ENCODE measurements at regions not wholly inside any gene's neighbourhood (a gene's known extent, or its start where the extent isn't known, plus 50 kb on each side); places are given as distances from the start of the nearest gene placed in this dataset.

GRCh38 chr1:232386294-232386693 is 243.6 kb downstream of the SIPA1L2 start:
- H4K8ac ChIP-seq (ENCODE audit: extremely low read depth, insufficient read depth, low read length), result peak overlapping the region; percentile 16; the same call in 1 of the 2 replicates
- no peak for DNase-seq (ENCODE audit: low read depth in 1 of 2, low spot score in 2 of 2)
- H3K4me2 ChIP-seq (ENCODE audit: insufficient read depth in 1 of 2, low read depth in 2 of 2, low read length in 2 of 2), result no peak overlapping the region
- no peak overlapping the region for H3K18ac ChIP-seq (ENCODE audit: extremely low read depth, low read length)
- no peak overlapping the region for H2BK15ac ChIP-seq (ENCODE audit: low read length)
- H3K23me2 ChIP-seq (ENCODE audit: low read depth, low read length), result no peaks in the 10 kb centered on the region
- no peaks in the 10 kb centered on the region for H4K20me1 ChIP-seq (replicated peaks in 1 of 2; ENCODE audit: control insufficient read depth in 1 of 2, insufficient read depth in 2 of 2, low read length in 2 of 2)
- H3K9me3 ChIP-seq (ENCODE audit: insufficient read depth in 2 of 2, low read depth in 1 of 2, low read length in 1 of 2), result no peaks in the 10 kb centered on the region
- no peak overlapping the region for H2BK120ac ChIP-seq (replicated peaks; ENCODE audit: low read depth, low read length)
- no peaks in the 10 kb centered on the region for H3K79me2 ChIP-seq (ENCODE audit: control insufficient read depth in 1 of 2, insufficient read depth in 2 of 2, low read length in 2 of 2)
- no peak overlapping the region for H2BK20ac ChIP-seq (ENCODE audit: low read length)
- no peaks in the 10 kb centered on the region for H3K36me3 ChIP-seq (ENCODE audit: control insufficient read depth in 2 of 4, insufficient read depth in 4 of 4, low read length in 3 of 4)
- no peak overlapping the region for H3K56ac ChIP-seq (replicated peaks; ENCODE audit: insufficient read length, low read depth, low read length)
- no peak overlapping the region for H3K23ac ChIP-seq (ENCODE audit: insufficient read length)
- no peak overlapping the region for H4K5ac ChIP-seq (ENCODE audit: insufficient read length, low read depth, low read length)
- H2BK12ac ChIP-seq (ENCODE audit: low read depth, low read length), result no peak overlapping the region
- WGBS, 2 experiments (ENCODE audit: extremely low coverage in 1 of 2, insufficient coverage in 1 of 2, insufficient read length in 1 of 2, insufficient replicate concordance in 2 of 2, low coverage in 1 of 2, low lambda C conversion rate in 2 of 2, missing lambda C conversion rate in 1 of 2), result 98% methylated on average over 9 of the region's 9 CpGs; no CpG with 5 or more reads in 1 of the 2 experiments
- peaks cover 0 to 2% (median 0%) of the 10 kb centered on the region in 4 experiments; a peak in 1 of 7 replicates for H3K27me3 ChIP-seq (replicated peaks in 1 of 4; ENCODE audit: control insufficient read depth in 3 of 4, extremely low read depth in 1 of 4, insufficient read depth in 3 of 4, low read length in 3 of 4)
- H4K91ac ChIP-seq (replicated peaks; ENCODE audit: insufficient read length, low read length), result no peak overlapping the region
- H2AK5ac ChIP-seq (ENCODE audit: low read depth, low read length), result no peak overlapping the region
- ChIA-PET CTCF (ENCODE audit: partially characterized antibody) (no interaction called here), POLR2A (ENCODE audit: partially characterized antibody) (no interaction called here)
- H2BK5ac ChIP-seq (ENCODE audit: low read depth, low read length), result no peak overlapping the region
- H3K9ac ChIP-seq (replicated peaks in 1 of 4; ENCODE audit: extremely low read depth in 1 of 4, low read depth in 3 of 4, low read length in 3 of 4), result no peak overlapping the region
- H3K4ac ChIP-seq (replicated peaks; ENCODE audit: insufficient read length, low read depth, low read length), result no peak overlapping the region
- no peak overlapping the region for H3K27ac ChIP-seq (ENCODE audit: low read depth, low read length)
- no peak overlapping the region for H2AFZ ChIP-seq (ENCODE audit: low read length)
- no peak overlapping the region for H3K14ac ChIP-seq (ENCODE audit: insufficient read length)
- H3K4me1 ChIP-seq (replicated peaks in 1 of 4; ENCODE audit: control insufficient read depth in 3 of 4, insufficient read depth in 4 of 4, low read length in 3 of 4), result peaks cover 0 to 2% (median 0%) of the 10 kb centered on the region in 4 experiments; a peak in 1 of 7 replicates
- FAIRE-seq, result no peak
- no peaks in the 10 kb centered on the region for H3K79me1 ChIP-seq (ENCODE audit: low read depth, low read length)
- no peak overlapping the region for H3K4me3 ChIP-seq (ENCODE audit: extremely low read depth in 1 of 4, insufficient read depth in 2 of 4, low read depth in 3 of 4, low read length in 4 of 4)
- TF ChIP-seq E2F6 (IDR thresholded peaks at IDR 0.05) (no peak), KDM5A (IDR thresholded peaks at IDR 0.05; ENCODE audit: low read length) (no peak), SP1 (IDR thresholded peaks at IDR 0.05; ENCODE audit: low read depth, low read length) (no peak), NANOG (IDR thresholded peaks at IDR 0.05; ENCODE audit: insufficient read depth, low read depth, low read length, poor library complexity, severe bottlenecking) (no peak), KDM4A (IDR thresholded peaks at IDR 0.05; ENCODE audit: low read depth, low read length, severe bottlenecking) (no peak), ASH2L (IDR thresholded peaks at IDR 0.05; ENCODE audit: low read length) (no peak), SP4 (IDR thresholded peaks at IDR 0.05; ENCODE audit: low read length) (no peak), JUN (IDR thresholded peaks at IDR 0.05; ENCODE audit: low read depth, low read length) (no peak), TAF1 (IDR thresholded peaks at IDR 0.05; ENCODE audit: low read depth, low read length) (no peak)

Data from H1 (cell line).